ENCODE measurements at regions not wholly inside any gene's neighbourhood (a gene's known extent, or its start where the extent isn't known, plus 50 kb on each side); places are given as distances from the start of the nearest gene placed in this dataset.

DNA sequence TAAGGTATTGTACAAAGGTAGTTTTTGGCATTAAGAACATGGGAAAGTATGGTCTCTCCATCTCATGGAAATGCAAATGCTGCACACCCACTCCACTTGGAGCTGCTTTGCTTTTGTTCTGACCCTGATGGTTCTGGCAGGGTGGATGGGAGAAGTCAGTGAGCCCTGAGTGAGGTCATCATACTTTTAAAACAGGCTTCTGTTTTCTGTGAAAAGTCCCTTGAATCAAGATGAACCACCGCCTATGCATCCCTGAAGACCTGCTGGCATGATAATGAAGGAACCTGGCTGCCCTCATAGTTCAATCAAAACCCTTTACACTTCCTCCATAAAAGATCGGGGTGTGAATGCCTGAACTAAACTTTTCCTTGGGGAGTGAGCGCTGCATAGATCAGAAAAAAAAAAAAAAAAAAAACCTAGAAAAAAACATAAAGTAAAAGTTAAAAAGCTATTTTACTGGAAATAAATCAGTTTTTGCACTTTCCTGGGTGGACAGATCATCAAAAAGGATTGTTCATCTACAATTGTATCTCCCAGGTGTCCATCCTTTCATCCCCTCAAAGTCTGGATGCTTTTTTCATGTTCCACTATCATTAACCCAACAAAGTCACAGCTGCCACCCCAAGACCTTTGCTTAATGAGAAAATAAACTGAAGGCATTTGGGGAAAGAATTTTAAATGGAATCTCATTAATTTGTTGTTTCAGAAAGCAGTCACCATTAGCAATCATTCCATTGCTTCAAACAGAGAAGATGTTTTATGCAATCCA is 728.1 kb upstream of the DDX18 start:
- Histone ChIP-seq H3K79me2 (ENCODE audit: insufficient read depth, low read depth, low read length) (no peaks in the 10 kb centered on the region), H3K4me3 (ENCODE audit: low read depth, low read length, poor library complexity, severe bottlenecking) (no peak overlapping the region), H2AFZ (ENCODE audit: low read length) (no peak overlapping the region), H3K9me2 (ENCODE audit: insufficient read depth, low read length) (no peaks in the 10 kb centered on the region), H3K36me3 (ENCODE audit: insufficient read depth, low read length) (no peaks in the 10 kb centered on the region), H3K9me3 (ENCODE audit: low read length) (no peaks in the 10 kb centered on the region), H3K27ac (ENCODE audit: low read depth, low read length, poor library complexity, severe bottlenecking) (no peak overlapping the region), H4K20me1 (ENCODE audit: insufficient read depth, low read length) (no peaks in the 10 kb centered on the region), H3K4me2 (ENCODE audit: low read length) (no peak overlapping the region), H3K4me1 (ENCODE audit: insufficient read depth, low read length, poor library complexity, severe bottlenecking) (no peaks in the 10 kb centered on the region)
- CTCF ChIA-PET (ENCODE audit: unreplicated experiment), result no interaction called here
- TF ChIP-seq EZH2phosphoT487 (IDR thresholded peaks at IDR 0.05; ENCODE audit: borderline replicate concordance, low read depth, low read length) (no peak), CTCF (conservative IDR thresholded peaks at IDR 0.05; ENCODE audit: low read length) (no peak)
- POLR2A ChIA-PET, result interaction anchor here (0.7 kb wide), 1 partner anchor 21 kb away, joined by 3 read pairs; no protein-coding TSS in a partner anchor
- BruUV-seq (replicated peaks), result no TSS peak
- intact Hi-C loops (cut with micrococcal nuclease; ENCODE audit: unreplicated experiment), result no loop called here
- DNase-seq (ENCODE audit: low spot score), result no peak

- Histone ChIP-seq H3K9me3 (ENCODE audit: low read length) (no peaks in the 10 kb centered on the region), H3K4me2 (ENCODE audit: low read length) (no peak overlapping the region), H4K20me1 (ENCODE audit: insufficient read depth, low read length) (no peaks in the 10 kb centered on the region), H3K4me3 (ENCODE audit: low read depth, low read length, poor library complexity, severe bottlenecking) (no peak overlapping the region), H3K79me2 (ENCODE audit: insufficient read depth, low read depth, low read length) (no peaks in the 10 kb centered on the region), H3K4me1 (ENCODE audit: insufficient read depth, low read length, poor library complexity, severe bottlenecking) (no peaks in the 10 kb centered on the region), H3K36me3 (ENCODE audit: insufficient read depth, low read length) (no peaks in the 10 kb centered on the region), H3K9me2 (ENCODE audit: insufficient read depth, low read length) (no peaks in the 10 kb centered on the region), H3K27ac (ENCODE audit: low read depth, low read length, poor library complexity, severe bottlenecking) (no peak overlapping the region), H2AFZ (ENCODE audit: low read length) (no peak overlapping the region)
- intact Hi-C loops (cut with micrococcal nuclease; ENCODE audit: unreplicated experiment), result no loop called here
- BruUV-seq (replicated peaks), result no TSS peak
- TF ChIP-seq CTCF (conservative IDR thresholded peaks at IDR 0.05; ENCODE audit: low read length) (no peak), EZH2phosphoT487 (IDR thresholded peaks at IDR 0.05; ENCODE audit: borderline replicate concordance, low read depth, low read length) (no peak)
- CTCF ChIA-PET (ENCODE audit: unreplicated experiment), result no interaction called here
- POLR2A ChIA-PET, result interaction anchor here (0.7 kb wide), 1 partner anchor 21 kb away, joined by 3 read pairs; no protein-coding TSS in a partner anchor
- DNase-seq (ENCODE audit: low spot score), result no peak
These were observed 727.6 kb upstream of the DDX18 start for GRCh38 chr2:117086943-117087250.

- Histone ChIP-seq H3K27ac (ENCODE audit: low read depth, low read length, poor library complexity, severe bottlenecking) (no peak overlapping the region), H3K79me2 (ENCODE audit: insufficient read depth, low read depth, low read length) (no peaks in the 10 kb centered on the region), H3K4me1 (ENCODE audit: insufficient read depth, low read length, poor library complexity, severe bottlenecking) (no peaks in the 10 kb centered on the region), H3K4me3 (ENCODE audit: low read depth, low read length, poor library complexity, severe bottlenecking) (no peak overlapping the region), H3K9me2 (ENCODE audit: insufficient read depth, low read length) (no peaks in the 10 kb centered on the region), H3K36me3 (ENCODE audit: insufficient read depth, low read length) (no peaks in the 10 kb centered on the region), H4K20me1 (ENCODE audit: insufficient read depth, low read length) (no peaks in the 10 kb centered on the region), H3K9me3 (ENCODE audit: low read length) (no peaks in the 10 kb centered on the region), H2AFZ (ENCODE audit: low read length) (no peak overlapping the region), H3K4me2 (ENCODE audit: low read length) (no peak overlapping the region)
- ChIA-PET POLR2A (no interaction called here), CTCF (ENCODE audit: unreplicated experiment) (no interaction called here)
- intact Hi-C loops (cut with micrococcal nuclease; ENCODE audit: unreplicated experiment), result no loop called here
- no peak for TF ChIP-seq EZH2phosphoT487 (IDR thresholded peaks at IDR 0.05; ENCODE audit: borderline replicate concordance, low read depth, low read length)
- TF ChIP-seq CTCF (conservative IDR thresholded peaks at IDR 0.05; ENCODE audit: low read length), result no peak
- BruUV-seq (replicated peaks), result no TSS peak
- DNase-seq (ENCODE audit: low spot score), result no peak
These were observed 726.8 kb upstream of the DDX18 start for GRCh38 chr2:117087535-117088291.
